Mononuclear cell (primary cell): ENCODE measurements at regions not wholly inside any gene's neighbourhood (a gene's known extent, or its start where the extent isn't known, plus 50 kb on each side); places are given as distances from the start of the nearest gene placed in this dataset.

ENCODE experiments used
- H3K27me3 ChIP-seq: 2 replicates; pipeline ENCODE4 v1.6.0; 2011; ENCODE audit warnings: low read length, control low read depth; ENCODE audit not compliant: insufficient read depth
- H3K4me1 ChIP-seq: 2 replicates; pipeline ENCODE4 v1.5.1; 2011; ENCODE audit warnings: mild to moderate bottlenecking, low read length, control low read depth; ENCODE audit not compliant: insufficient read depth
- H3K4me3 ChIP-seq: 2 replicates; pipeline ENCODE4 v1.5.1; 2011; ENCODE audit warnings: mild to moderate bottlenecking, low read length, moderate library complexity
- H3K9me3 ChIP-seq: 2 replicates; pipeline ENCODE4 v1.5.1; 2011; ENCODE audit warnings: low read depth, mild to moderate bottlenecking, control low read depth, low read length

- Histone ChIP-seq H3K9me3 (no peaks in the 10 kb centered on the region), H3K27me3 (no peaks in the 10 kb centered on the region), H3K4me1 (peaks cover 7% of the 10 kb centered on the region), H3K4me3 (no peak overlapping the region)
Observed at GRCh38 chr20:61120595-61121515, 131.2 kb upstream of the CDH4 start.

DNA sequence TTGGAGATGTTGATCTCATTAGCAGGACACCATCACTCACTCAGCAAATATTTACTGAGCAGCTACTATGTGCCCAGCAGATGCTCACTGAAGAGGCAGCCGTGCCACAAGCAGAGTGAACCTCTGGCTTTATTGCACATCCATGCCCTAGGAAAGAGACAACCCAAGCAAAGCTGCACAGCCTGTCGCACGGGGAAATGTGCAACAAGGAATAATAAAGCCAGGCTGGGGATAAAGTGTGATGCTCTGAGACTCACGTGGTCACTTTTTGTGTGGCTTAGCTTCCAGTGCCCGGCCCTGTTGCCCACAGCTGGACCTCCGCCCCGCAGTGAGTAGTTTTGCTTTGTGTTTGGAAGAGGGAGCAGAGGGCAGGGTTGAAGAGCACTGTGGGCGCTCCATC is 130.4 kb upstream of the CDH4 start:
- Histone ChIP-seq H3K27me3 (no peaks in the 10 kb centered on the region), H3K4me3 (no peak overlapping the region), H3K9me3 (no peaks in the 10 kb centered on the region), H3K4me1 (peaks cover 7% of the 10 kb centered on the region)

DNA sequence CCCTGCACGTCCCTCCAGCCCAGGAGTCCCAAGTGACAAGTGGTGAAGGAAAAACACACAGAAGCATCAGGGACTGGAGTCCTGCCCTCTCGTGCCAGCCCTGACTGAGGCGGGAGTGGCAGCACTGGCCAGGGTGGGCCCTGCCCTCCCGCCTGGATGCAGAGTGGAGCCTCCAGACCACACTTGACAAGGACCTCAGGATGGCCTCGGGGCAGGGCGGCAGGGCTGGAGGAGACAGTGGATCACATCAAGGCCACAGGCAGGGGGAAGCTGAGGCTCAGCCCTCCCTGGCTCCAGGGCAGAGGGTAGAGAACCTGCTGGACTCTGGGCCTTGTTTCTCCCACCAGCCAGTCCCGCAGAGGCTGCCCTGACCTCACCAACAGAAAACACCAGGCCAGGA is 128.8 kb upstream of the CDH4 start:
- Histone ChIP-seq H3K27me3 (no peaks in the 10 kb centered on the region), H3K4me3 (no peak overlapping the region), H3K9me3 (no peaks in the 10 kb centered on the region), H3K4me1 (peaks cover 7% of the 10 kb centered on the region)

GRCh38 chr20:61123751-61124368 is 128.2 kb upstream of the CDH4 start:
- Histone ChIP-seq H3K4me1 (peaks cover 7% of the 10 kb centered on the region), H3K9me3 (no peaks in the 10 kb centered on the region), H3K27me3 (no peaks in the 10 kb centered on the region), H3K4me3 (no peak overlapping the region)

GRCh38 chr20:61125076-61125475 is 127.0 kb upstream of the CDH4 start:
- no peaks in the 10 kb centered on the region for H3K27me3 ChIP-seq
- H3K4me3 ChIP-seq: no peak overlapping the region
- no peaks in the 10 kb centered on the region for H3K9me3 ChIP-seq
- peaks cover 5% of the 10 kb centered on the region for H3K4me1 ChIP-seq

- Histone ChIP-seq H3K9me3 (no peaks in the 10 kb centered on the region), H3K4me1 (no peaks in the 10 kb centered on the region), H3K27me3 (no peaks in the 10 kb centered on the region), H3K4me3 (no peak overlapping the region)
Observed at GRCh38 chr20:61125546-61126180, 126.4 kb upstream of the CDH4 start.

GRCh38 chr20:61126369-61127195 is 125.5 kb upstream of the CDH4 start:
- Histone ChIP-seq H3K4me1 (no peaks in the 10 kb centered on the region), H3K4me3 (no peak overlapping the region), H3K9me3 (no peaks in the 10 kb centered on the region), H3K27me3 (no peaks in the 10 kb centered on the region)

DNA sequence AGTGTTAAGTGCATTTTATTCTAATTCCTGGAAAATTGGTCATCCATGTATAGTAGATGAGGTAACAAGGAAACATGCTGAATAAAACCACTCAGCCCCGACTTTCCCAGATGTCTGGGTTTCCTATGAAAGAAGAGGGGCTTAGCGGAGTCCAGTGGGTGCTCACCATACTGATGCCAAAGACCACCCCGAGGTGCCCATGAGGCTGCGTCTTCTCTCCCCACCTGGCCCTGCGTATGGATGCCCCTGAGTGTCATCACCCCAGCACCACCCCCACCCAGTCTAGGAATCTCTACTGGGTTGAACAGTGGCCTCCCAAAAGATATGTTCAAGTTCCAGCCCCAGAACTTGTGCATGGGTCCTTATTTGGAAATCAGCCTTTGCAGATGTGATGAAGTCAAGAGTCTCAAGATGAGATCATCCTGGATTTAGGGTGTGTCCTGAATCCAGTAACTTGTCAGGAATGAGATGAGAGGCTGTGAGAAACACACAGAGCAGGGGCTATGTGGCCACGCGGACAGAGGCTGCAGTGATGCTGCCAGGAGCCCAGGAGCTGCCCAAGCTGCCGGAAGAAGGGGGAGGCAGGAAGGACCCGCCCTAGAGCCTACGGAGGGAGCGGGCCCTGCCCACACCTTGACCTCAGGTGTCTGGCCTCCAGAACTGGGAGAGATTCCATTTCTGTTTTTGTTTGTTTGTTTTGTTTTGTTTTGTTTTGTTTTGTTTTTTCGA is 124.6 kb upstream of the CDH4 start:
- Histone ChIP-seq H3K9me3 (no peaks in the 10 kb centered on the region), H3K27me3 (no peaks in the 10 kb centered on the region), H3K4me3 (no peak overlapping the region), H3K4me1 (no peaks in the 10 kb centered on the region)

- no peak overlapping the region for H3K4me3 ChIP-seq
- no peaks in the 10 kb centered on the region for H3K27me3 ChIP-seq
- no peaks in the 10 kb centered on the region for H3K4me1 ChIP-seq
- no peaks in the 10 kb centered on the region for H3K9me3 ChIP-seq
Observed at GRCh38 chr20:61128701-61129269, 123.3 kb upstream of the CDH4 start.

GRCh38 chr20:61129311-61129710 is 122.8 kb upstream of the CDH4 start:
- Histone ChIP-seq H3K4me3 (no peak overlapping the region), H3K27me3 (no peaks in the 10 kb centered on the region), H3K4me1 (no peaks in the 10 kb centered on the region), H3K9me3 (no peaks in the 10 kb centered on the region)

GRCh38 chr20:61130156-61130555 is 121.9 kb upstream of the CDH4 start:
- Histone ChIP-seq H3K27me3 (no peaks in the 10 kb centered on the region), H3K9me3 (no peaks in the 10 kb centered on the region), H3K4me1 (no peaks in the 10 kb centered on the region), H3K4me3 (no peak overlapping the region)

GRCh38 chr20:61131944-61132343 is 120.1 kb upstream of the CDH4 start:
- Histone ChIP-seq H3K27me3 (no peaks in the 10 kb centered on the region), H3K4me3 (no peak overlapping the region), H3K4me1 (no peaks in the 10 kb centered on the region), H3K9me3 (no peaks in the 10 kb centered on the region)

DNA sequence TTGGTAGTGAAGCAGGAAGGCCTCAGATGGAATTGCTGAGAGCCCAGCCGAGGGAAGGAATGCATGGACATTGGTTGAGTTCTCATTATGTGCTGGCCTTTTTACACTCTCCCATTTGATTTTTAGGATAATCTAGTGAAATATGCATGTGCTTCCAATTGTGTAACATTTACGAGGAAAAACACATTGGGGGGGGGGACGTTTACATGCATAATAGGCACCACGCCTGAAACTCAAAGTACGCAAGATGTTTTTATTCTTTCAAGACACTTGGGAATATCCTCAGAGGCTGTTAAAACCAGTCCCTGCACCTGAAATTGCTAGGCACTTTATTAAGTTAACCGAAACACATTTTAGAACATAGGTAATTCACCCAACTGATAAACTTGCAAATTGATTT is 118.5 kb upstream of the CDH4 start:
- no peaks in the 10 kb centered on the region for H3K9me3 ChIP-seq
- H3K4me3 ChIP-seq: no peak overlapping the region
- H3K27me3 ChIP-seq: no peaks in the 10 kb centered on the region
- H3K4me1 ChIP-seq: no peaks in the 10 kb centered on the region
